Stimulated activated CD4-positive, alpha-beta T cell treated with anti-CD3 and anti-CD28 coated beads, TNF-alpha, amount 100 ng/mL, for 4 hours (primary cell): ENCODE measurements at regions not wholly inside any gene's neighbourhood (a gene's known extent, or its start where the extent isn't known, plus 50 kb on each side); places are given as distances from the start of the nearest gene placed in this dataset.
"Not testable (repeated sequence)": the region's sequence is repeated elsewhere in the genome, so short reads cannot be mapped to it uniquely, and the experiment has no call there.

Experiments used
- DNase-seq, 3 experiments: peaks; one replicate each; pipeline ENCODE4 v3.0.0-alpha.2; 2020; ENCODE audit warnings: low read depth in 3 of 3

- no peak for DNase-seq
Observed at GRCh38 chr2:12617366-12617765, 99.4 kb upstream of the TRIB2 start.

- DNase-seq = no peak
Observed at GRCh38 chr2:12617853-12618252, 98.9 kb upstream of the TRIB2 start.

DNA sequence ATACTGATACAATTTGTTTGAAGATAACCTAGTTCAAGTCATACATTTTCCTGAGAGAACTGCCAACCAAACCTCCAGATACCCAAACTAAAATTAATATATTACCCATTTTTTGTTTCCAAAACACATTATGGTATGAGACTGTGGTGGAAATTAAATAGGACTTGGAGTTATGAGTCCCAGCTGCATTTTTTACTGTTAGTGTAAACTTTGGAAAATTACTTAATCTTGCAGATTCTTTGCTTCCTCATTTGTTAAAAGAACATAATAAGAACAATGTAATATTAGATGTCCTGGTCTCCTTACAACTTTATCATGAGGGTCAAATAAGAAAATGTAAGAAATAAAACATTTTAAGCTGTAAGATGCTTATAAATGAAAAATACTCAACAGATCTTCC lies 98.2 kb upstream of the TRIB2 start:
- DNase-seq = no peak

GRCh38 chr2:12619975-12620374 lies 96.8 kb upstream of the TRIB2 start:
- DNase-seq = no peak

DNA sequence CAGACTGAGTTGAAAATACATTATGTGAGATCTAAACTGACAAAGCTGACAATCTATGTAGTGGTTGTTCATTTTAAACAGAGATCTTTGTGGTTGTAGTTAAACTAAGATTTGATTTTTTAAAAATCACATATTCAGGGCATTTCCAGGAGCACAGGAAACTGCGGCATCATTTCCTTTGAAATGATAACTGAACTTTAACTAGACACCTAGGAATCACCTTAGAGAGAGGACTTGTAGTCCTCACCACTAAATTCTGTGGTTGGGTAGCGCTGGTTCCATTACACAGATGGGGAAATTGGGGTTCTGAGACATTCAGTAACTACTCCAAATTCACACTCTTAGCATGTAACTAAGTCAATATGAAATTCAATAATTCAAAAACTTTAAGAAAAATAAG lies 96.0 kb upstream of the TRIB2 start:
- no peak for DNase-seq

DNA sequence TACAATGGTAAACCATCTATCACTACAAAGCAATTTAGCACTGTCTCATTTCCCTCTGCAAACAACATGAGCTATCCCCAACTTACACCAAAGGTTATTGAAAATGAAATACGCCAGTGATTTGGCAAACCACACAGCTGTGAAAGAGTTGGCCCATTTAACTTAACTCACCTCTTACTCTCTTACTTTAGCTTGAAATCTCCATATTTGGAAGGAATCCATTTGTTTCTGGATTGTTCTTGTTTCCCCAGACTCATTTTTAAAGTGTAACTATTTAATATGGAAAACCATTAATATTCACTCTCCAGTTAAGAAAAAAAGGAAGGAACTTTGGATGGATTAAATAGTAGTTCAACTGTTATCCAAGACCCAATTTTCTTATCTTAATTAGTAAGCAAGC lies 93.7 kb upstream of the TRIB2 start:
- DNase-seq = no peak

- no peak for DNase-seq
Observed at GRCh38 chr2:12624384-12624783, 92.4 kb upstream of the TRIB2 start.

DNA sequence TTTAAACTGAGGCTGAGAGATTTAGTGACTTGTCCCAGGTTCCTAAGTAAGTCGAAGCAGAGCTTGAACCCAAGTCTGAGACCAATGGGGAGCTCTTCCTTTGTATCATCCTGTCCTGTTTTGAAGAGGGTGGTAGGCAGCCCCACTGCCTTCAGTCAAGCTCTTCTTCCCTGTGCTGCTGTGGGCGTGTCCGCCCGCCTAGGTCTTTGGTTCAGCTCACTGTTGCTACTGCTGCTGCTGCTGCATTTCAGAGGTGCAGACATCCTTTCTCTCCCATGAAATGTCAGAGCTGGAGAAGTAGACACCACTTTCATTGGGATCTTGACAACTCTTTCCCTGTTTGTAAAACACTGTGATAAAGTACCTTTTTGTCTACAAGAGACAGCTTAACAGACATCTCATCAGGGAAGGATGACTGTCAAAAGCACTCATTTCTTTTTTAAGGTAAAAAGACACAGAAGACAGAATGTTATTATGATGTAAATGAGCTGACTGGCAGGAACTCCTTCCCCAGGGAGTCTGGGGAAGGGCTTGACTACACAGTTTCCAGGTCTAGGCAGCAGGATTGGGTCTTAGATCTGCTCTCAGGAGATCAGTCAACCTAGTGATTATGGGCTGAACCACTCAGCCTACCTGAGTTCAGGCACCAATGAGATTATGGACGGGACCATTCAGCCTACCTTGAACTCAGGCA lies 91.7 kb upstream of the TRIB2 start:
- no peak for DNase-seq

DNA sequence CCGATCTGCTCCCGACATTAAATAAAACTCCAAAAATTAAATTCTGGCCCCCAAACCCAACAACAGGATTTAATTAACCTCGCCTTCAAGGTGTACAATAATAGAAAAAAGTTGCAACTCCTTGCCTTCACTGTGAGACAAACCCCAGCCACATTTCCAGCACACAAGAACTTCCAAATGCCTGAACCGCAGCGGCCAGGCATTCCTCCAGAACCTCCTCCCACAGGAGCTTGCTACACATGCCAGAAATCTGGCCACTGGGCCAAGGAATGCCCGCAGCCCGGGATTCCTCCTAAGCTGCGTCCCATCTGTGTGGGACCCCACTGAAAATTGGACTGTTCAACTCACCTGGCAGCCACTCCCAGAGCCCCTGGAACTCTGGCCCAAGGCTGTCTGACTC lies 88.2 kb upstream of the TRIB2 start:
- not testable (repeated sequence) for DNase-seq

- DNase-seq = no peak
Observed at GRCh38 chr2:12636837-12637581, 79.7 kb upstream of the TRIB2 start.

GRCh38 chr2:12637754-12638153 lies 79.0 kb upstream of the TRIB2 start:
- no peak for DNase-seq

DNA sequence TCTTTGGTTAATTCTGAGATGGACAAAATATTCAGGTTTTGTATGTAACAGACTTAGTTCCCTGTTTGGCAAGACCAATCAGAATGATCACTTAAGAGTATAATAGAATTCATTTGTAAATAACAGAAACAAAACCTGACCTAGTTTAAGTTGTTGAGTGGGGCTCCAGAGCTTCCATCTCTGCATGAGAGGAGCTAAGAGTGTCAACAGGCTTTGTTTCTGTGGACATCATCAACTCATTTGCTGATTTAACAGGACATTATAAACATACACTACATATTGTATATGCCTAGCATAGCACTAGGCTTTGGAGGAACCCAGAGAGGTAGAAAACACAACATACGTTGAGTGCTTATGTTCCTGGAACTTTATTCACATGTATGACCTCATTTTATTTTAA lies 75.3 kb upstream of the TRIB2 start:
- DNase-seq = no peak

- DNase-seq = no peak
Observed at GRCh38 chr2:12642332-12642731, 74.4 kb upstream of the TRIB2 start.

DNA sequence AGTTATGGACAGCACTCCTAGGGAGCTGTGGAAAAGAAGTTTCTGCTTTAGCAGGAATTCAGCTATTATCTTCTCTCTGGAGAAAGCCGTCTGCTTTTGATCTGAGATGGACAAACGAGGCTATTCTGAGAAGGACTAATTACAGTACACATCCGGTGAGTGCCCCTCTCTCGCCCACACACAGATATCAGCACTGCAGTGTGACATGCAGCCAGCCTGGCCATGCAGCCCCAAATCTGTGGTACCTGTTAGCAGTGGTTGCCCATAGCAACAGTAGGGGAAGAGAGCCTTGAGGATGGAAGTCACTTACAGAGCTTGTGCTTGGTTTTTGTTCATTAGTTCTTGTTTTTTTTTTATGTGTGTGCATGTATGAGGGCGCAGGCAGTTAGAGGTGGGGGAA lies 73.9 kb upstream of the TRIB2 start:
- no peak for DNase-seq

DNA sequence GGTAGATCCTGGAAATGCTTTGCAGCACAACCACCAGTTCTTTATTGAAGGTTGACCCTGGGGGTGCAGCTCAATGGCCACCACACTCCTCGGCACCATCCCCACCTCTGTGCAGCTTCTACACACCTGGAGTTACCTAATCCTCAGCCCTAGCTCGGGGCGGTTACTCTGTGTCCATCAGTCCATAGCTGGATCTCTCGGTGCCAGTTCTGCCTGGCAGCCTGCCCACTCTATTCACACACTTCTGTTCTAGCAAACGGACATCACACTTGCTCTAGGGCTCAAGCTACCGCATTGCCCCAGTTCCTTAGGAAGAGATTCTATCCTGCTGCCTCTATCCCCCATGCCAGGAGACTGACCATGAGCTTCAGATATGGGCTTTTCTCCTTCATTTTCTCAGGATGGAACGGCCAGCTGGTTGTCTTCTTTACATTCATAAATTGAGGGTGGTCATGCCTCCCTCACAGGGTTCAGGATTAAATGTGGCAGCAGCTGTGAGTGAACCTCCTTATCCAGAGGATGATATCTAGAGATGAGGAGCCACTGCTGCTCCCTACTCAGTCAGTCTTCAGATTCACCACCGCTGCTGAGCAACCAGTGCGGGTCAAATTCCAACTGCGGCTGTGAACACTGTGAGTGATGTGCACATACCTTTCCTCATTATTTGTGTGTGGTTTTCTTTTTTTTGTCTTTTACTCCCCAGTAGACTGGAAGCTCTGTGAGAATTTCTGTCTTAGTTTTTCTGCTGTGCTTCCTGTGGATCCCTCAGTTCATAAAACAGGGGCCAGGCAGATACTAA lies 66.9 kb upstream of the TRIB2 start:
- DNase-seq = no peak

- DNase-seq = no peak
Observed at GRCh38 chr2:12651641-12652040, 65.1 kb upstream of the TRIB2 start.

GRCh38 chr2:12652723-12653122 lies 64.0 kb upstream of the TRIB2 start:
- DNase-seq = no peak

DNA sequence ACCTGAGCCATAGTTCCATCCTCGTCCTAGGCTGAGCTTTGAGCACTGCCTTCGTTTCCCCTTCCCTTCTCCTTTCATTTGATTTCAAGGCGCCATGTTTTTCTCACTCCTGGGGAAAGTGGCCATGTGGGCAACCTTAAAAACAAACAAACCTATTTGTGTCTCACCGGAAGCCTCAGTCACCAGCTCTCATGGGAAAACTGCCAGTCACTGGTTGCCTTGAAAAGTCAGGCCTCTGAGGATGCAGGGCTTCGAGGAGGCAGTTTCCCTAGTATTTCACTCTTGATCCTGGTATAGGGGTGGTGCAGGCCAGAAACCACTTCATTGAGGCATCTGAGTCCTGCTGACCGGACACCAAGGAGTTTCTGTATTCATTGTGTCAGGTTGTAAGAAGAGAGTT lies 59.2 kb upstream of the TRIB2 start:
- no peak for DNase-seq

DNA sequence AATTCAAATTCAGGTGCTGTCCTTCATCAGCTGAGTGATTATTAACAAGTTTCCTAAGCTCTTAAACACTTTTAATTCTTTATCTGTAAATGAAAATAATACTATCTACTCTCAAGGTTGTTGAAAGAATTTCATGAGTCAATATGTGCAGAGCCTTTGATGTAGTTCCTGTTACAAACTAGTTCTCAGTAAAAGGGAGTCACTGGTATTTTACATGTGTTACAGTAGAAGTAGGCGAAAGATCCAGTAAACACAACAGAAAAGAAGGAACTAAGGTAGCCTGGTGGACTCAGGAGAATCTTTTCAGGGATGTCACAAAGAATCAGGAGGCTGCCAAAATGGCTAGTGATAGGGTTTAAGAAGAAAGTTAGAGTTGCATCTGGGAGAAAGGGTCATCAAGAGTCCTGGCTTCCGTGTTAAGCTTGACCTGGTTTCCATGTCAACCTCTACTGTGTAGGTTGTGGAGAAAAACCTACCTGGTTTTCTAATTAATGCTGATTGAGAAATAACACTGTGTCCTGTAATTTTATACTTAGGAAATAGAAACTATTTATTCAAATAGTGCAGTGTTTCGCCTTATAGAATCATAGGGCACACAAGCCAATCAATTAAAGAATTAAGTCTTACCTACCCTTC lies 58.3 kb upstream of the TRIB2 start:
- no peak for DNase-seq

GRCh38 chr2:12661489-12661888 lies 55.2 kb upstream of the TRIB2 start:
- DNase-seq = no peak

- DNase-seq = no peak
Observed at GRCh38 chr2:12663306-12664037, 53.3 kb upstream of the TRIB2 start.

DNA sequence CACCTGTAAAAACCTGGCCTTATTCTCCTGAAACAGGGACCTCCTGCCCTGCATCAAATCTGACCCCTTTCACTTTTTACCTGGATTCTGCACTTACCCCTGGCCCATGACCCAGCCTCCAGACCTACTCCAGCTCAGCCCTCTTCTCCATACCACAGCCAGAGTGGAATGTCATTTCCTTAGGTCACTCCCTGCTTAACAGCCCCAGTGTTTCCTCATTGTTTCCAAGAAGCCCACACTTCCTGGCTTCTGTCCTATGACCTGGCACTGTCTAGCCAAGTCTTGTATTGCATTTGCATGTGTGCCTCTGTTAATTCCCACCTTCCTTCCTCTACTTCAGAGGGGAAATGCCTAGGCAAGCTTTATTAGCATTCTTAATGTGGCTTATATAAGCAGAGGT lies 51.4 kb upstream of the TRIB2 start:
- DNase-seq = no peak
